BLaER1 (cell line): ENCODE measurements at regions not wholly inside any gene's neighbourhood (a gene's known extent, or its start where the extent isn't known, plus 50 kb on each side); places are given as distances from the start of the nearest gene placed in this dataset.

Experiments
- H3K27ac ChIP-seq: shearing (Covaris generic); formaldehyde crosslinking; 2 replicates; pipeline ENCODE4 v1.8.1; 2022
- H3K27me3 ChIP-seq: shearing (Covaris generic); formaldehyde crosslinking; 2 replicates; pipeline ENCODE4 v1.8.1; 2022
- H3K36me3 ChIP-seq: shearing (Covaris generic); formaldehyde crosslinking; 2 replicates; pipeline ENCODE4 v1.8.1; 2022
- H3K4me1 ChIP-seq: shearing (Covaris generic); formaldehyde crosslinking; 2 replicates; pipeline ENCODE4 v1.8.1; 2022
- H3K4me2 ChIP-seq: shearing (Covaris generic); formaldehyde crosslinking; 2 replicates; pipeline ENCODE4 v1.8.1; 2022
- H3K4me3 ChIP-seq: shearing (Covaris generic); formaldehyde crosslinking; 2 replicates; pipeline ENCODE4 v1.8.1; 2022
- H3K9ac ChIP-seq: shearing (Covaris generic); formaldehyde crosslinking; 2 replicates; pipeline ENCODE4 v1.8.1; 2022
- H3K9me3 ChIP-seq: shearing (Covaris generic); formaldehyde crosslinking; 2 replicates; pipeline ENCODE4 v1.8.1; 2022
- H4K20me1 ChIP-seq: shearing (Covaris generic); formaldehyde crosslinking; 2 replicates; pipeline ENCODE4 v1.8.1; 2022
- Cebpa-rat ChIP-seq: shearing (Covaris generic); IDR thresholded peaks from 2 replicates; pipeline ENCODE4 v1.8.1; 2022

DNA sequence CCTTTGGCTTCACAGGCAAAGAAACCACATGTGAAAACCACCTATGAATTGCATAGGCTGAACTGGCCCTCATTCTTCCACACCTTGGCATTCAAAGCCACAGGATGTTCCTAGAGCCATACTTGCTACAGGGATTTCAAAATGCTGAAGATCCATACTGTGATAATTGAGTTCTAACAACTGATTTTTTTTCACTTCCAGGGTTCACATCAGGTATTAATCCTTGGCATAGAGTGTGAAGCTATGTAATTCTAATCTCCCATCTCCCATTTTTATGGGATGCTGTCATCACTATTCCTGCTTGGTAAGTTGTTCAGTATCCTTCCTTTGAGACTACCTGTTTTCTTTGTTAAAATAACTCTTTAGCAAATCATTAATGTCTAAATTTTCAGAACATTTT is 1569.2 kb upstream of the ADGRL3 start:
- H3K4me2 ChIP-seq: no peak overlapping the region
- TF ChIP-seq Cebpa-rat: no peak

DNA sequence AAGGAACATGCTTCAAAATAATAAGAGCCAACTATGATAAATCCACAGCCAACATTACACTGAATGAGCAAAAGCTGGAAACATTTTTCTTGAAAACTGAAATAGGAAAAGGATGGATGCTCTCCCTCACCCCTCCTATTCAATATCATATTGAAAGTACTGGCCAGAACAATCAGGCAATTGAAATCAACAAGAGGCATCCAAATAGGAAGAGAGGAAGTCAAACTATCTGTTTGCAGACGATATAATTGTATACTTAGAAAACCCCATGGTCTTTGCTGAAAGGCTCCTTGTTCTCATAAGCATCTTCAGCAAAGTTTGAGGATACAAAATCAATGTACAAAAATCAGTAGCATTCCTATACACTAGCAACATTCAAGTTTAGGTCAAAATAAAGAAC is 1562.5 kb upstream of the ADGRL3 start:
- no peak overlapping the region for H3K9ac ChIP-seq
- H3K4me1 ChIP-seq: no peaks in the 10 kb centered on the region
- no peaks in the 10 kb centered on the region for H3K27me3 ChIP-seq
- no peak overlapping the region for H3K4me2 ChIP-seq
- H4K20me1 ChIP-seq: no peaks in the 10 kb centered on the region
- no peak for TF ChIP-seq Cebpa-rat
- H3K4me3 ChIP-seq: no peak overlapping the region
- no peak overlapping the region for H3K27ac ChIP-seq
- H3K9me3 ChIP-seq: no peaks in the 10 kb centered on the region
- no peaks in the 10 kb centered on the region for H3K36me3 ChIP-seq

More for the DNA sequence above, 1569.2 kb upstream of the ADGRL3 start:
- H4K20me1 ChIP-seq: no peaks in the 10 kb centered on the region
- H3K4me1 ChIP-seq: no peaks in the 10 kb centered on the region
- H3K27ac ChIP-seq: no peak overlapping the region
- H3K27me3 ChIP-seq: no peaks in the 10 kb centered on the region
- H3K4me3 ChIP-seq: no peak overlapping the region
- no peaks in the 10 kb centered on the region for H3K9me3 ChIP-seq
- no peak overlapping the region for H3K9ac ChIP-seq
- no peaks in the 10 kb centered on the region for H3K36me3 ChIP-seq

GRCh38 chr4:59643682-59644081 is 1556.4 kb upstream of the ADGRL3 start:
- Histone ChIP-seq H3K36me3 (no peaks in the 10 kb centered on the region), H3K4me2 (no peak overlapping the region), H3K9ac (no peak overlapping the region), H4K20me1 (no peaks in the 10 kb centered on the region), H3K9me3 (no peaks in the 10 kb centered on the region), H3K4me1 (no peaks in the 10 kb centered on the region), H3K4me3 (no peak overlapping the region), H3K27me3 (no peaks in the 10 kb centered on the region), H3K27ac (no peak overlapping the region)
- no peak for TF ChIP-seq Cebpa-rat

- Histone ChIP-seq H3K9ac (no peak overlapping the region), H4K20me1 (no peaks in the 10 kb centered on the region), H3K4me3 (no peak overlapping the region), H3K27me3 (no peaks in the 10 kb centered on the region), H3K9me3 (no peaks in the 10 kb centered on the region), H3K36me3 (no peaks in the 10 kb centered on the region), H3K27ac (no peak overlapping the region), H3K4me2 (no peak overlapping the region), H3K4me1 (no peaks in the 10 kb centered on the region)
- no peak for TF ChIP-seq Cebpa-rat
These were observed 1555.4 kb upstream of the ADGRL3 start for GRCh38 chr4:59644765-59645164.

GRCh38 chr4:59646082-59646481 is 1554.0 kb upstream of the ADGRL3 start:
- H4K20me1 ChIP-seq: no peaks in the 10 kb centered on the region
- H3K27me3 ChIP-seq: no peaks in the 10 kb centered on the region
- no peak overlapping the region for H3K4me3 ChIP-seq
- no peak overlapping the region for H3K9ac ChIP-seq
- H3K9me3 ChIP-seq: no peaks in the 10 kb centered on the region
- H3K4me2 ChIP-seq: no peak overlapping the region
- TF ChIP-seq Cebpa-rat: no peak
- H3K4me1 ChIP-seq: no peaks in the 10 kb centered on the region
- H3K27ac ChIP-seq: no peak overlapping the region
- no peaks in the 10 kb centered on the region for H3K36me3 ChIP-seq

DNA sequence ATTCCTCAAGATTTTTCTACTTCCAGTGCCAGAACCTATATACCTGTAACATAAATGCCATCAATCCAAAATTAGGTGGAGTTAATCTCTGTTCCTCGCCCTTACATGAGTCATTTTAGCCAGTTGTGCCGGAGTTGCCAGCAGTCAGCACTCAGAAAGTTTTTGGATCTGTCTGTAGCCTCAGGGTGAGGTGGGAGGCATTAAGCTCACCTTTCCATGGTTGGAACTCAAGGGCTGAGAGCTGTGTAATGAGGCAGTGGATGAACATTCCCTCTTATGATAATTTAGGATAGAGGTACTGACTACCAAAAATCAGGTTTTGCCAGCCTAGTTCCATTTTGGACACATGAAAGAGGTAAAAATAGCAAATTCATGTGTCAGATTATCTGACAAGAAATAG is 1553.1 kb upstream of the ADGRL3 start:
- TF ChIP-seq Cebpa-rat: no peak
- Histone ChIP-seq H3K4me1 (no peaks in the 10 kb centered on the region), H4K20me1 (no peaks in the 10 kb centered on the region), H3K27ac (no peak overlapping the region), H3K4me3 (no peak overlapping the region), H3K4me2 (no peak overlapping the region), H3K36me3 (no peaks in the 10 kb centered on the region), H3K27me3 (no peaks in the 10 kb centered on the region), H3K9ac (no peak overlapping the region), H3K9me3 (no peaks in the 10 kb centered on the region)

DNA sequence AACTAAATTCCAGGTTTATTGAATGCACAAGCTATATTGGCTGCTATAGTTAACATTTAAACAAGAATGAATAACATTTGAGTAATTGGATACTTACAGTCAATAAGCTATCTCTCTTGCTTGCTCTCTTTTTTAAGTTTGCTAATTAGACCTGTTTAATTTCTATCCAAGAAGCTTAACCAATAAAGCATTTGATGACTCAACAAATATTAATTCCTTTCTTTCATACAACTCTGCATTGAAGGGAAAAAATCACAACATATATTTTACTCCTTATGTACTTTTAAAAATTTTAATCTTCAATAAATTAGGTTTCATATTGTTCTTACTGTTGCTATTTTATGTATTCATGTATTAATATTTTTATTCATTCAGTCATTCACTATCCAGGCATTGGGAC is 1552.6 kb upstream of the ADGRL3 start:
- no peak for TF ChIP-seq Cebpa-rat

GRCh38 chr4:59650861-59651260 is 1549.3 kb upstream of the ADGRL3 start:
- Histone ChIP-seq H3K4me3 (no peak overlapping the region), H3K9ac (no peak overlapping the region), H3K36me3 (no peaks in the 10 kb centered on the region), H4K20me1 (no peaks in the 10 kb centered on the region), H3K9me3 (no peaks in the 10 kb centered on the region), H3K4me1 (0 out of 2 replicates have a peak, but pooled peaks cover under 1% of the 10 kb centered on the region), H3K27me3 (no peaks in the 10 kb centered on the region), H3K27ac (no peak overlapping the region), H3K4me2 (no peak overlapping the region)
- TF ChIP-seq Cebpa-rat: no peak

More for the DNA sequence above, 1552.6 kb upstream of the ADGRL3 start:
- Histone ChIP-seq H4K20me1 (no peaks in the 10 kb centered on the region), H3K27ac (no peak overlapping the region), H3K27me3 (no peaks in the 10 kb centered on the region), H3K9ac (no peak overlapping the region), H3K4me2 (no peak overlapping the region), H3K4me1 (no peaks in the 10 kb centered on the region), H3K9me3 (no peaks in the 10 kb centered on the region), H3K4me3 (no peak overlapping the region), H3K36me3 (no peaks in the 10 kb centered on the region)

GRCh38 chr4:59655996-59656395 is 1544.1 kb upstream of the ADGRL3 start:
- Histone ChIP-seq H3K27me3 (no peaks in the 10 kb centered on the region), H3K9ac (no peak overlapping the region), H3K4me2 (no peak overlapping the region), H3K36me3 (no peaks in the 10 kb centered on the region), H3K27ac (no peak overlapping the region), H3K9me3 (peaks cover 5% of the 10 kb centered on the region; the same call in 1 of the 2 replicates), H3K4me3 (no peak overlapping the region), H3K4me1 (0 out of 2 replicates have a peak, but pooled peaks cover 4% of the 10 kb centered on the region), H4K20me1 (no peaks in the 10 kb centered on the region)
- no peak for TF ChIP-seq Cebpa-rat

DNA sequence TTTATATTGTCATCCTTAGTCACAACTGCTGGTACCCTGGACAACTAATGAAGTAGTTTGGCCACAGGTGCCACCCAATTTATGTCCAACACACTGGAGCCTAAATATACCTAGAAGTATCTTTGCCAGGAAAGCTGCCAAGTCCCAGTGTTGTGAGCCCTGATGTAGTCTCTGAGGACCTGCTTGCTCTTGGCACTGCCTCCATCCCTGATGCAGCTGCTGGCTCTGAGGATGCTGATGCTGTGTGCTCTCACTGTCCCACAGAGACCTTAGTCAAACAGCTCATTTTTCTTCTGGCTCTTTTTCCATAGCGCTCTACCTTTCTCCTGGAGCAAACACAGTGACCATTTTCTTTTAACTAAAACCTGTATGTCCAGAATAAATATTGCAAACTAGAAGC is 1535.4 kb upstream of the ADGRL3 start:
- no peaks in the 10 kb centered on the region for H3K36me3 ChIP-seq
- no peaks in the 10 kb centered on the region for H3K4me1 ChIP-seq
- no peak overlapping the region for H3K27ac ChIP-seq
- no peak for TF ChIP-seq Cebpa-rat
- no peak overlapping the region for H3K4me3 ChIP-seq
- no peaks in the 10 kb centered on the region for H3K27me3 ChIP-seq
- H3K4me2 ChIP-seq: no peak overlapping the region
- no peaks in the 10 kb centered on the region for H4K20me1 ChIP-seq
- H3K9ac ChIP-seq: no peak overlapping the region
- H3K9me3 ChIP-seq: no peaks in the 10 kb centered on the region

GRCh38 chr4:59666645-59667044 is 1533.5 kb upstream of the ADGRL3 start:
- H3K27me3 ChIP-seq: no peaks in the 10 kb centered on the region
- no peak overlapping the region for H3K4me3 ChIP-seq
- no peaks in the 10 kb centered on the region for H4K20me1 ChIP-seq
- no peak overlapping the region for H3K27ac ChIP-seq
- no peak overlapping the region for H3K4me2 ChIP-seq
- TF ChIP-seq Cebpa-rat: no peak
- no peaks in the 10 kb centered on the region for H3K4me1 ChIP-seq
- H3K9ac ChIP-seq: no peak overlapping the region
- H3K9me3 ChIP-seq: no peaks in the 10 kb centered on the region
- no peaks in the 10 kb centered on the region for H3K36me3 ChIP-seq
